Neural cell (in vitro differentiated cells): ENCODE measurements at regions not wholly inside any gene's neighbourhood (a gene's known extent, or its start where the extent isn't known, plus 50 kb on each side); places are given as distances from the start of the nearest gene placed in this dataset.

Source experiments
- CTCF ChIP-seq: fragments of 450-650 bp; IDR thresholded peaks from 2 replicates; pipeline ENCODE4 v1.5.1; 2014; ENCODE audit warnings: antibody characterized with exemption, mild to moderate bottlenecking, moderate library complexity; ENCODE audit not compliant: poor library complexity, severe bottlenecking
- EP300 ChIP-seq: fragments of 450-650 bp; conservative IDR thresholded peaks from 2 replicates; pipeline ENCODE4 v1.6.1; 2014; ENCODE audit warnings: antibody characterized with exemption, mild to moderate bottlenecking, moderate library complexity; ENCODE audit not compliant: poor library complexity, severe bottlenecking
- EZH2 ChIP-seq: fragments of 200-600, 300-800 bp; shearing (Covaris generic), sonication (generic); IDR thresholded peaks from 2 replicates; pipeline ENCODE4 v1.6.1; 2014; ENCODE audit warnings: antibody characterized with exemption, low read length, borderline replicate concordance, mild to moderate bottlenecking; ENCODE audit not compliant: insufficient read depth, poor library complexity, severe bottlenecking
- MXI1 ChIP-seq: fragments of 450-650 bp; conservative IDR thresholded peaks from 2 replicates; pipeline ENCODE4 v1.6.1; 2014; ENCODE audit warnings: antibody characterized with exemption, mild to moderate bottlenecking; ENCODE audit not compliant: poor library complexity, severe bottlenecking
- POLR2AphosphoS5 ChIP-seq: IDR thresholded peaks from 2 replicates; pipeline ENCODE4 v1.6.1; 2012
- RAD21 ChIP-seq: fragments of 450-650 bp; conservative IDR thresholded peaks from 2 replicates; pipeline ENCODE4 v1.6.1; 2014; ENCODE audit warnings: antibody characterized with exemption, mild to moderate bottlenecking, moderate library complexity
- SMC3 ChIP-seq: fragments of 450-650 bp; conservative IDR thresholded peaks from 2 replicates; pipeline ENCODE4 v1.6.1; 2014; ENCODE audit warnings: antibody characterized with exemption, mild to moderate bottlenecking, moderate library complexity; ENCODE audit not compliant: poor library complexity
- TAF1 ChIP-seq: IDR thresholded peaks from 2 replicates; pipeline ENCODE4 v1.6.1; 2012; ENCODE audit warnings: low read depth
- TF ChIP-seq, protein P1 (sequence below): IDR thresholded peaks from 2 replicates; pipeline ENCODE4 v1.6.1; 2012; ENCODE audit warnings: borderline replicate concordance

DNA sequence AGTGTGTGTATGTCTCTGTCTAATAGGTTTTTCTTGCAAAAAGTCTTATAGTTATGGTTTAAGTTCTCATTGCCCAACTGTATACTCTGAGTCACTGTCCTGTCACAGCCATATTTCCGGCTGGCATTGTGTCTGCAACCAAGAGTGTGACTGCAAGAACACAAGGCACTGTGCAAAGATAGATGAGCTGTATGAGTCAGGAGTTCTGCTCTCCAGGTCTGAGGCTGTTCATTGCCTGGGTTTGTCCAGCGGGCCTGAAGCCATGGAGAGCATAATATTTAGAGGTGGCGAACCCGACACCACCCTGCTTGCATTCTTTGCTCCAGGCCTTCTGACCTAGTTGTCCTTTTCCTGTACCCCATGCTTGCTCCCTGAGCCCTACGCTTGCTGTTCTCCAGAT lies 50.9 kb upstream of the CNIH3 start:
- no peak for TF ChIP-seq CTCF
- no peak for TF ChIP-seq EP300
- TF ChIP-seq POLR2AphosphoS5: no peak
- no peak for TF ChIP-seq EZH2
- no peak for TF ChIP-seq RAD21
- no peak for TF ChIP-seq TAF1
- no peak for TF ChIP-seq MXI1
- TF ChIP-seq, protein P1, sequence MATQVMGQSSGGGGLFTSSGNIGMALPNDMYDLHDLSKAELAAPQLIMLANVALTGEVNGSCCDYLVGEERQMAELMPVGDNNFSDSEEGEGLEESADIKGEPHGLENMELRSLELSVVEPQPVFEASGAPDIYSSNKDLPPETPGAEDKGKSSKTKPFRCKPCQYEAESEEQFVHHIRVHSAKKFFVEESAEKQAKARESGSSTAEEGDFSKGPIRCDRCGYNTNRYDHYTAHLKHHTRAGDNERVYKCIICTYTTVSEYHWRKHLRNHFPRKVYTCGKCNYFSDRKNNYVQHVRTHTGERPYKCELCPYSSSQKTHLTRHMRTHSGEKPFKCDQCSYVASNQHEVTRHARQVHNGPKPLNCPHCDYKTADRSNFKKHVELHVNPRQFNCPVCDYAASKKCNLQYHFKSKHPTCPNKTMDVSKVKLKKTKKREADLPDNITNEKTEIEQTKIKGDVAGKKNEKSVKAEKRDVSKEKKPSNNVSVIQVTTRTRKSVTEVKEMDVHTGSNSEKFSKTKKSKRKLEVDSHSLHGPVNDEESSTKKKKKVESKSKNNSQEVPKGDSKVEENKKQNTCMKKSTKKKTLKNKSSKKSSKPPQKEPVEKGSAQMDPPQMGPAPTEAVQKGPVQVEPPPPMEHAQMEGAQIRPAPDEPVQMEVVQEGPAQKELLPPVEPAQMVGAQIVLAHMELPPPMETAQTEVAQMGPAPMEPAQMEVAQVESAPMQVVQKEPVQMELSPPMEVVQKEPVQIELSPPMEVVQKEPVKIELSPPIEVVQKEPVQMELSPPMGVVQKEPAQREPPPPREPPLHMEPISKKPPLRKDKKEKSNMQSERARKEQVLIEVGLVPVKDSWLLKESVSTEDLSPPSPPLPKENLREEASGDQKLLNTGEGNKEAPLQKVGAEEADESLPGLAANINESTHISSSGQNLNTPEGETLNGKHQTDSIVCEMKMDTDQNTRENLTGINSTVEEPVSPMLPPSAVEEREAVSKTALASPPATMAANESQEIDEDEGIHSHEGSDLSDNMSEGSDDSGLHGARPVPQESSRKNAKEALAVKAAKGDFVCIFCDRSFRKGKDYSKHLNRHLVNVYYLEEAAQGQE: no peak
- no peak for TF ChIP-seq SMC3
